Liver (tissue), 3 donors: ENCODE measurements at regions not wholly inside any gene's neighbourhood (a gene's known extent, or its start where the extent isn't known, plus 50 kb on each side); places are given as distances from the start of the nearest gene placed in this dataset.

Source experiments
- EGR1 ChIP-seq, 2 donors: IDR thresholded peaks; 2 replicates each; pipeline ENCODE4 v1.6.1; 2016 to 2018; ENCODE audit warnings: antibody characterized with exemption in 2 of 2, low read depth in 2 of 2
- FOXA2 ChIP-seq: IDR thresholded peaks from 2 replicates; pipeline ENCODE4 v1.6.1; 2016; ENCODE audit warnings: antibody characterized with exemption
- GABPA ChIP-seq, 2 donors: IDR thresholded peaks in 1 of 2; conservative IDR thresholded peaks in 1 of 2; 2 replicates each; pipeline ENCODE4 v1.6.1; 2016; ENCODE audit warnings: antibody characterized with exemption in 2 of 2, mild to moderate bottlenecking in 1 of 2, moderate library complexity in 1 of 2
- RAD21 ChIP-seq, 2 donors: IDR thresholded peaks; 2 replicates each; pipeline ENCODE4 v1.6.1; 2016; ENCODE audit warnings: antibody characterized with exemption in 2 of 2, mild to moderate bottlenecking in 2 of 2
- TAF1 ChIP-seq: conservative IDR thresholded peaks from 2 replicates; pipeline ENCODE4 v1.6.1; 2016; ENCODE audit warnings: antibody characterized with exemption, mild to moderate bottlenecking
- YY1 ChIP-seq: IDR thresholded peaks from 2 replicates; pipeline ENCODE4 v1.6.1; 2016; ENCODE audit warnings: antibody characterized with exemption, mild to moderate bottlenecking
- ZBTB33 ChIP-seq: IDR thresholded peaks from 2 replicates; pipeline ENCODE4 v1.6.1; 2016; ENCODE audit warnings: antibody characterized with exemption
- TF ChIP-seq, protein P1 (sequence below): fragments of 150-350 bp; IDR thresholded peaks from 2 replicates; pipeline ENCODE4 v1.5.1; 2017; ENCODE audit warnings: improper control_type of control experiment, low read depth, low read length; ENCODE audit not compliant: missing input control
- donor health status: healthy.
- donor health status: healthy.

DNA sequence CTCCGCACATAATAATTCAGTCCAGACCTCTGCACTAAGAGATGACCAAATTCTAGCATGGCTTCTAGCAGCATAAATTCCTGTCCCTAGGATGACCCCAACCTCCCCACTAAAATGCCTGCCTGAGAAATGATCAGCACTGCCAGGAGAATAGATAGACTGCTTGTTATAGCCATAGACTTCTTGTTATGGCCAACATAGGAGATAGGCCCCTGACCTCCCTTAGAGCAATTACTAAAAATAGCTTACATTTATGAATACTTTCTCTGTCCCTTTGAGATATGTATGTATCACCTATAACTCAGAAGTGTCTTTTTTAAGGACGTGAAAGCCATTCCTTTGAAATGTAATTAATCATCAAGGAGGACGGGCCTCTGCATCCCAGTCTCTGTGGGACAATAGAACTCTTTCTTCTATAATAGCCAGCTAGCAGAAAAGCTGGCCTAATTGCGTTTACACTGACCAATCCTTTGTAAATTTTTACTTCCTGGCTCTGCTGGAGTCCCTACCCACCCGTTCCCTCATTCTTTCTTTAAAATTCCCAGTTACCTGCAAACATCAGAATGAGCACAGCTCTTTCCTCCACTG, 1002.7 kb downstream of the CDH18 start:
- TF ChIP-seq, protein P1, sequence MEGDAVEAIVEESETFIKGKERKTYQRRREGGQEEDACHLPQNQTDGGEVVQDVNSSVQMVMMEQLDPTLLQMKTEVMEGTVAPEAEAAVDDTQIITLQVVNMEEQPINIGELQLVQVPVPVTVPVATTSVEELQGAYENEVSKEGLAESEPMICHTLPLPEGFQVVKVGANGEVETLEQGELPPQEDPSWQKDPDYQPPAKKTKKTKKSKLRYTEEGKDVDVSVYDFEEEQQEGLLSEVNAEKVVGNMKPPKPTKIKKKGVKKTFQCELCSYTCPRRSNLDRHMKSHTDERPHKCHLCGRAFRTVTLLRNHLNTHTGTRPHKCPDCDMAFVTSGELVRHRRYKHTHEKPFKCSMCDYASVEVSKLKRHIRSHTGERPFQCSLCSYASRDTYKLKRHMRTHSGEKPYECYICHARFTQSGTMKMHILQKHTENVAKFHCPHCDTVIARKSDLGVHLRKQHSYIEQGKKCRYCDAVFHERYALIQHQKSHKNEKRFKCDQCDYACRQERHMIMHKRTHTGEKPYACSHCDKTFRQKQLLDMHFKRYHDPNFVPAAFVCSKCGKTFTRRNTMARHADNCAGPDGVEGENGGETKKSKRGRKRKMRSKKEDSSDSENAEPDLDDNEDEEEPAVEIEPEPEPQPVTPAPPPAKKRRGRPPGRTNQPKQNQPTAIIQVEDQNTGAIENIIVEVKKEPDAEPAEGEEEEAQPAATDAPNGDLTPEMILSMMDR, result no peak
- TF ChIP-seq ZBTB33 (no peak), EGR1 (IDR thresholded peaks at IDR 0.05; ENCODE audit: low read depth in 2 of 2) (no peak), TAF1 (no peak), GABPA (IDR thresholded peaks at IDR 0.05 in 1 of 2, conservative IDR thresholded peaks at IDR 0.05 in 1 of 2) (no peak), FOXA2 (no peak), YY1 (no peak), RAD21 (IDR thresholded peaks at IDR 0.05) (no peak)
